OCI-LY1 (cell line): ENCODE measurements at regions not wholly inside any gene's neighbourhood (a gene's known extent, or its start where the extent isn't known, plus 50 kb on each side); places are given as distances from the start of the nearest gene placed in this dataset.

Experiments
- H2AFZ ChIP-seq: fragments of 200-600 bp; sonication (generic), shearing (Covaris generic); 2 replicates; pipeline ENCODE4 v1.6.0; 2014; ENCODE audit warnings: antibody characterized with exemption, mild to moderate bottlenecking, low read length
- H3F3A ChIP-seq: fragments of 200-600 bp; sonication (generic), shearing (Covaris generic); 2 replicates; pipeline ENCODE4 v1.6.0; 2014; ENCODE audit warnings: mild to moderate bottlenecking, antibody characterized with exemption, low read length, moderate library complexity; ENCODE audit not compliant: insufficient read depth
- H3K27ac ChIP-seq: fragments of 200-600 bp; sonication (generic); 2 replicates; pipeline ENCODE4 v1.5.1; 2014; ENCODE audit warnings: low read length, mixed run types, mild to moderate bottlenecking, low read depth; ENCODE audit not compliant: poor library complexity, severe bottlenecking
- H3K27me3 ChIP-seq: fragments of 200-600 bp; sonication (generic); 2 replicates; pipeline ENCODE4 v1.6.0; 2014; ENCODE audit warnings: antibody characterized with exemption, mild to moderate bottlenecking, low read length, moderate library complexity; ENCODE audit not compliant: insufficient read depth
- H3K36me3 ChIP-seq: fragments of 200-600 bp; sonication (generic); 2 replicates; pipeline ENCODE4 v1.6.1; 2014; ENCODE audit warnings: mild to moderate bottlenecking, antibody characterized with exemption, low read length, moderate library complexity, mixed read lengths; ENCODE audit not compliant: insufficient read depth
- H3K4me1 ChIP-seq: fragments of 200-600 bp; sonication (generic); 2 replicates; pipeline ENCODE4 v1.5.1; 2014; ENCODE audit warnings: mild to moderate bottlenecking, low read length, moderate library complexity; ENCODE audit not compliant: insufficient read depth, severe bottlenecking
- H3K4me2 ChIP-seq: fragments of 200-600 bp; sonication (generic), shearing (Covaris generic); 2 replicates; pipeline ENCODE4 v1.6.1; 2014; ENCODE audit warnings: low read length
- H3K4me3 ChIP-seq: fragments of 200-600 bp; sonication (generic); 2 replicates; pipeline ENCODE4 v1.5.1; 2014; ENCODE audit warnings: low read length, low read depth, mild to moderate bottlenecking, mixed read lengths; ENCODE audit not compliant: poor library complexity, severe bottlenecking
- H3K79me2 ChIP-seq: fragments of 200-600 bp; shearing (Covaris generic); 2 replicates; pipeline ENCODE4 v1.6.1; 2016; ENCODE audit warnings: mixed run types, low read length, mixed read lengths; ENCODE audit not compliant: insufficient read depth
- H3K9ac ChIP-seq: fragments of 200-600 bp; sonication (generic), shearing (Covaris generic); 2 replicates; pipeline ENCODE4 v1.6.1; 2014; ENCODE audit warnings: mild to moderate bottlenecking, low read length, mixed read lengths
- H3K9me2 ChIP-seq: fragments of 200-600 bp; sonication (generic), shearing (Covaris generic); 2 replicates; pipeline ENCODE4 v1.6.1; 2014; ENCODE audit warnings: low read depth, mild to moderate bottlenecking, low read length, mixed read lengths
- H3K9me3 ChIP-seq: fragments of 200-600 bp; shearing (Covaris generic); 2 replicates; pipeline ENCODE4 v1.6.1; 2014; ENCODE audit warnings: low read length, mixed read lengths
- H4K20me1 ChIP-seq: fragments of 200-600 bp; sonication (generic), shearing (Covaris generic); 2 replicates; pipeline ENCODE4 v1.6.0; 2016; ENCODE audit warnings: mild to moderate bottlenecking, low read length; ENCODE audit not compliant: insufficient read depth
- CTCF ChIP-seq: fragments of 200-600 bp; sonication (generic), shearing (Covaris generic); IDR thresholded peaks from 2 replicates; pipeline ENCODE4 v1.5.1; 2017; ENCODE audit warnings: mild to moderate bottlenecking, antibody characterized with exemption, low read length, moderate library complexity, mixed read lengths
- EZH2 ChIP-seq: fragments of 200-600 bp; sonication (generic), shearing (Covaris generic); IDR thresholded peaks from 2 replicates; pipeline ENCODE4 v1.8.0; 2017; ENCODE audit warnings: borderline replicate concordance, mixed run types, mild to moderate bottlenecking, antibody characterized with exemption, low read length, moderate library complexity, mixed read lengths

DNA sequence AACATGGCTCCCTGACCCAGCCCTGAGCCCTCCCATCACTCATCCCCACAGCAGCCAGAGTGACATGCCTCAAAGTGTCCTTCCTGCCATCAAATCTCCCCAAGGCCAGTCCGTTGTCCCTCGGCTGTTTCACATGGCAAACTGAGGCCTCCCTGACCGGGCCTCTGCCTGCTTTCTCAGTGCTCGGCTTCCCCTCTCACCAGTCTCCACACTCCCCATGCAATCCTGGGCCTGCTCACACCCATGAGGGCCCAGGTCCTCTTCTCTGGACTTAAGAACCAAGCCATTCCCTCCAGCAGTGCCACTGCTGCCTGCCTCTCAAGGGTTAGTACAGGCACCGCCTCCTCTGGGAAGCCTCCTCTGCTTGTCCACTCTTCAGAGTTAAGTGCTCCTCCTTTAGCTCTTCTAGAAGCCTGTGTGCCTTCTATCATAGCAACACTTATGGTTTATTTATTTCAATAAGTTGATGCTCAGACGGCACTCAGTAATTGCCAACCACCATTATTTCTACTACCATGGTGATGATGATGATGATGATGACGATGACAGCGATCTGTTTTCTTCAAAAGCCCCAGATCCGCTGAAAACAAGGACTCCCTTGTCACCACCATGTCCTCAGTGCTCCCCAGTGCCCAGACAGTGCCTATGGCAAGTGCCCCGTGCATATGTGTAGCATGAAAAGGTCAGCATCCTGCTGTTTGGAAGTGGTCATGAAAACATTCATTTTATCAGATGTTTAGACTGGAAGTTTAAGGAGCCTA is 449.0 kb downstream of the CDH26 start:
- Histone ChIP-seq H3K4me2 (no peak overlapping the region), H3K4me1 (peaks cover 13% of the 10 kb centered on the region), H3K27ac (no peak overlapping the region), H3K4me3 (no peak overlapping the region), H3K9me2 (no peaks in the 10 kb centered on the region), H3K9ac (no peak overlapping the region), H2AFZ (no peak overlapping the region), H3K27me3 (no peaks in the 10 kb centered on the region), H3K79me2 (no peaks in the 10 kb centered on the region), H3F3A (no peaks in the 10 kb centered on the region), H3K9me3 (no peaks in the 10 kb centered on the region), H4K20me1 (no peaks in the 10 kb centered on the region), H3K36me3 (no peaks in the 10 kb centered on the region)
- TF ChIP-seq CTCF = no peak
- TF ChIP-seq EZH2 = no peak

GRCh38 chr20:60407938-60408337 is 449.7 kb downstream of the CDH26 start:
- peaks cover 6% of the 10 kb centered on the region for H3K4me1 ChIP-seq
- H3K9me3 ChIP-seq = no peaks in the 10 kb centered on the region
- H2AFZ ChIP-seq = no peak overlapping the region
- H3F3A ChIP-seq = no peaks in the 10 kb centered on the region
- H4K20me1 ChIP-seq = no peaks in the 10 kb centered on the region
- H3K4me2 ChIP-seq = no peak overlapping the region
- no peak overlapping the region for H3K27ac ChIP-seq
- no peak overlapping the region for H3K9ac ChIP-seq
- no peak for TF ChIP-seq EZH2
- no peak for TF ChIP-seq CTCF
- no peaks in the 10 kb centered on the region for H3K27me3 ChIP-seq
- no peaks in the 10 kb centered on the region for H3K79me2 ChIP-seq
- no peak overlapping the region for H3K4me3 ChIP-seq
- H3K36me3 ChIP-seq = no peaks in the 10 kb centered on the region
- no peaks in the 10 kb centered on the region for H3K9me2 ChIP-seq

- H3K9me3 ChIP-seq = no peaks in the 10 kb centered on the region
- H4K20me1 ChIP-seq = no peaks in the 10 kb centered on the region
- no peak overlapping the region for H2AFZ ChIP-seq
- H3K4me2 ChIP-seq = no peak overlapping the region
- no peaks in the 10 kb centered on the region for H3K27me3 ChIP-seq
- H3K9ac ChIP-seq = no peak overlapping the region
- no peaks in the 10 kb centered on the region for H3K36me3 ChIP-seq
- no peak overlapping the region for H3K27ac ChIP-seq
- H3K4me3 ChIP-seq = no peak overlapping the region
- H3K79me2 ChIP-seq = no peaks in the 10 kb centered on the region
- H3K9me2 ChIP-seq = no peaks in the 10 kb centered on the region
- TF ChIP-seq EZH2 = no peak
- no peak for TF ChIP-seq CTCF
- peaks cover under 1% of the 10 kb centered on the region for H3K4me1 ChIP-seq
- H3F3A ChIP-seq = no peaks in the 10 kb centered on the region
These were observed 450.2 kb downstream of the CDH26 start for GRCh38 chr20:60408435-60408834.
